SK-N-SH treated with all-trans-retinoic acid at 6 μM for 48 hours (cell line): ENCODE measurements at regions not wholly inside any gene's neighbourhood (a gene's known extent, or its start where the extent isn't known, plus 50 kb on each side); places are given as distances from the start of the nearest gene placed in this dataset.

Source experiments
- ZFP3 ChIP-seq: fragments of 250-450 bp; sonication (Bioruptor Pico); IDR thresholded peaks from 2 replicates; pipeline ENCODE4 v1.5.0; 2020; ENCODE audit warnings: mild to moderate bottlenecking, moderate library complexity
- ZFP30 ChIP-seq: fragments of 450-650 bp; formaldehyde crosslinking; IDR thresholded peaks from 2 replicates; pipeline ENCODE4 v1.5.0; 2022; ENCODE audit warnings: mild to moderate bottlenecking, moderate library complexity
- ZNF70 ChIP-seq: fragments of 450-650 bp; formaldehyde crosslinking; IDR thresholded peaks from 2 replicates; pipeline ENCODE4 v1.5.0; 2020; ENCODE audit warnings: mild to moderate bottlenecking, moderate library complexity
- ZNF8 ChIP-seq: fragments of 450-650 bp; formaldehyde crosslinking; IDR thresholded peaks from 2 replicates; pipeline ENCODE4 v1.5.0; 2020; ENCODE audit warnings: mild to moderate bottlenecking, moderate library complexity

DNA sequence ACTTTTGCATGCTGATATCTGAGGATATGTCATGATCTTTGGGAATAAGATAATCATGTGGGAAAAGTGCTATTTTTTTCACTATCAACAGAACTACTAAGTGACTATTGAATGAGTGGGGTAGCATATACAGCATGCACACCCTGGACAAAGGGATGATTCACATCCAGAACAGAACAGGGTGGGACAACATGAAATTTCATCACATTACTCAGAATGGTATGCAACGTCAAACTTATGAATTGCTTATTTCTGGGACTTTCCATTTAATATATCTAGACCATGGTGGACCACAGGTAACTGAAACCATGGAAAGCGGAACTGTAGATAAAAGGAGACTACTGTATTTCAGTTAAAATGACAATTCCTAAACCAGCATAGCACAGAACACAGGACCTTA lies 370.0 kb downstream of the HINT1 start:
- TF ChIP-seq ZNF70 (CRISPR knock-in tag): no peak
- no peak for TF ChIP-seq ZFP3 (CRISPR knock-in tag)
- no peak for TF ChIP-seq ZNF8 (CRISPR knock-in tag)
- no peak for TF ChIP-seq ZFP30
